ENCODE measurements at regions not wholly inside any gene's neighbourhood (a gene's known extent, or its start where the extent isn't known, plus 50 kb on each side); places are given as distances from the start of the nearest gene placed in this dataset.

- CTCF ChIA-PET = no interaction called here
- H3K9me3 Mint-ChIP-seq = no peaks in the 10 kb centered on the region
- no peak overlapping the region for H3K27ac Mint-ChIP-seq
- ATAC-seq (ENCODE audit: low read depth) (no peak), DNase-seq (no peak)
- no peak for TF ChIP-seq CTCF (IDR thresholded peaks at IDR 0.05)
- H3K27me3 Mint-ChIP-seq = peaks cover 3% of the 10 kb centered on the region
- H3K4me1 Mint-ChIP-seq = no peaks in the 10 kb centered on the region
- no peaks in the 10 kb centered on the region for H3K36me3 Mint-ChIP-seq (ENCODE audit: low read depth)
- intact Hi-C loops (cut with micrococcal nuclease) = no loop called here
- POLR2A ChIA-PET = no interaction called here
- no peak overlapping the region for H3K4me3 Mint-ChIP-seq
Observed at GRCh38 chr6:21994821-21995220, 302.0 kb downstream of the PRL start.

GRCh38 chr6:21995318-21995717 is 301.5 kb downstream of the PRL start:
- intact Hi-C loops (cut with micrococcal nuclease) = no loop called here
- no peak for DNase-seq
- no peaks in the 10 kb centered on the region for H3K9me3 Mint-ChIP-seq
- H3K4me3 Mint-ChIP-seq = no peak overlapping the region
- no peak for TF ChIP-seq CTCF (IDR thresholded peaks at IDR 0.05)
- H3K4me1 Mint-ChIP-seq = no peaks in the 10 kb centered on the region
- no peak for ATAC-seq (ENCODE audit: low read depth)
- POLR2A ChIA-PET = no interaction called here
- H3K27me3 Mint-ChIP-seq = peaks cover 3% of the 10 kb centered on the region
- H3K27ac Mint-ChIP-seq = no peak overlapping the region
- no peaks in the 10 kb centered on the region for H3K36me3 Mint-ChIP-seq (ENCODE audit: low read depth)
- CTCF ChIA-PET = no interaction called here

GRCh38 chr6:21996425-21997118 is 300.3 kb downstream of the PRL start:
- no peak overlapping the region for H3K4me3 Mint-ChIP-seq

GRCh38 chr6:21997119-21998037 is 299.5 kb downstream of the PRL start:
- DNase-seq (no peak), ATAC-seq (ENCODE audit: low read depth) (no peak)
- H3K9me3 Mint-ChIP-seq = no peaks in the 10 kb centered on the region
- H3K27me3 Mint-ChIP-seq = peaks cover 3% of the 10 kb centered on the region
- no peak overlapping the region for H3K4me3 Mint-ChIP-seq
- CTCF ChIA-PET = no interaction called here
- no peaks in the 10 kb centered on the region for H3K36me3 Mint-ChIP-seq (ENCODE audit: low read depth)
- intact Hi-C loops (cut with micrococcal nuclease) = no loop called here
- H3K4me1 Mint-ChIP-seq = no peaks in the 10 kb centered on the region
- POLR2A ChIA-PET = no interaction called here
- no peak overlapping the region for H3K27ac Mint-ChIP-seq
- TF ChIP-seq CTCF (IDR thresholded peaks at IDR 0.05) = no peak

More at GRCh38 chr6:21996425-21997118, 300.3 kb downstream of the PRL start:
- H3K27ac Mint-ChIP-seq = no peak overlapping the region
- POLR2A ChIA-PET = no interaction called here
- H3K36me3 Mint-ChIP-seq (ENCODE audit: low read depth) = no peaks in the 10 kb centered on the region
- CTCF ChIA-PET = no interaction called here
- intact Hi-C loops (cut with micrococcal nuclease) = no loop called here
- DNase-seq (no peak), ATAC-seq (ENCODE audit: low read depth) (no peak)
- TF ChIP-seq CTCF (IDR thresholded peaks at IDR 0.05) = no peak
- H3K4me1 Mint-ChIP-seq = no peaks in the 10 kb centered on the region
- H3K9me3 Mint-ChIP-seq = no peaks in the 10 kb centered on the region
- H3K27me3 Mint-ChIP-seq = peaks cover 3% of the 10 kb centered on the region

- H3K27ac Mint-ChIP-seq = no peak overlapping the region
- intact Hi-C loops (cut with micrococcal nuclease) = no loop called here
- ATAC-seq (ENCODE audit: low read depth) (no peak), DNase-seq (no peak)
- no peak overlapping the region for H3K4me3 Mint-ChIP-seq
- peaks cover 3% of the 10 kb centered on the region for H3K27me3 Mint-ChIP-seq
- ChIA-PET POLR2A (no interaction called here), CTCF (no interaction called here)
- no peaks in the 10 kb centered on the region for H3K36me3 Mint-ChIP-seq (ENCODE audit: low read depth)
- TF ChIP-seq CTCF (IDR thresholded peaks at IDR 0.05) = no peak
- no peaks in the 10 kb centered on the region for H3K9me3 Mint-ChIP-seq
- no peaks in the 10 kb centered on the region for H3K4me1 Mint-ChIP-seq
Observed at GRCh38 chr6:21998582-21998981, 298.3 kb downstream of the PRL start.

Data from activated B cell treated with CpG ODN at 0.5 μM for 24 hours (primary cell).